Right hindlimb (tissue), 1 donor: ENCODE measurements at regions not wholly inside any gene's neighbourhood (a gene's known extent, or its start where the extent isn't known, plus 50 kb on each side); places are given as distances from the start of the nearest gene placed in this dataset.
"Not testable (repeated sequence)": the region's sequence is repeated elsewhere in the genome, so short reads cannot be mapped to it uniquely, and the experiment has no call there.

Experiments used
- DNase-seq: peaks from one replicate; pipeline ENCODE4 v3.0.0-alpha.2; 2018

DNA sequence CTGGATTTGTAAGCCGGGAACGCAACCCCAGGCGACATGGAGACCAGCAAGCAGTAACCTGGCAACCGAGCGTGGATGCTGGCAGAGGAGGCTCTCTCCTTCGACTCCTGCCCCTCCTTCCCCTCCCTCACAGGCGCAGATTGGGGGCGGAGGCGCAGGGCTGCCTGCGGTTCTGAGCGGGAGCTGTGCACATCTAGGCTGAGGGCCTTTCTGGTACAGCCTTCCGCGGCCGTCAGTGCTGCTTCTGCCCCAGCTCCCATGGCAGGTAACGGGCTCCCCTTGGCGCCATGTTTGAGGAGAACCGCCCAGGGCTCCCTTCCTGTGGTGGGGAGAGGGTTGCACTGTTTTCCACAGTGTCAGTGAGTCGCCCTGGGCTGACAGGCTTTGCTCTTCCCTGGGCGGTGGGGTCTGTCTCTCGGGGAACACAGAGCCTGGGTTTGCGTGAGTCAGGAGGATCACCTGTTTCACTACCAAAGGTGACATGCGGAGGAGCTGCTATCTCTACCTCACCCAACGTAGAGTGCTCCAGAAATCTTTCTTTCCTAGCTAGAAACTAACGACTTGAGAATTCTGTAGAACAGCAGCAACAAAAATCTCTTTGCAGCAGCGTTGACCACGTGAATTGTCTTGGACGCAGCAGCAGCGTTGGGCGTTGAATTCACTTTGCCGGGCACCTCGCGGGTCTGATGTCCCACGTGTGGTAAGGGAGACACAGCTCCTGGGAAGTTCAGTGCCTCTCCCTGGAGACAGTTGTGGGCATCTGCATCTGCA is 154.8 kb upstream of the COBL start:
- DNase-seq, result no peak

GRCh38 chr7:51467384-51468017 is 150.9 kb upstream of the COBL start:
- no peak for DNase-seq

- DNase-seq, result no peak
Observed at GRCh38 chr7:51459809-51460208, 143.2 kb upstream of the COBL start.

GRCh38 chr7:51458693-51459092 is 142.1 kb upstream of the COBL start:
- no peak for DNase-seq

DNA sequence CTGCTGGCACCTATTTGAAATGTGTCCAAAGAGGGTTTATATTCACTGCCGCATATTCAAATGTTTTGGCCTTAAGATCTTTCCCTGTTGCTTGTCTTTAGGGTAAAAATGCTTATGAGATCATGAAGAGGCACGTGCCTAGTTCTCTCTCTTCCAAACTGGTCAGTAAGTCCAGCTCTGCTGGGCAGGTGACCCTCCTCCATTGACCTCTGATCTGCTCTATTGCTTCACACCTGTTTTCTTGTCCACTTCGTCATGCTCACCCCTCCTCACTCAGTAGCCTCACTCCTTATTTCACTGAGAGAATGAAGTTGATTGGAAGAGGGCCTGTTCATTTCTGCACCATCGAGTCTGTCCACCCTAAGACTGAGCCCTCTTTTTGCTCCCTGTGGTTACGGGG is 140.5 kb upstream of the COBL start:
- no peak for DNase-seq

- DNase-seq, result no peak
Observed at GRCh38 chr7:51456431-51457060, 139.9 kb upstream of the COBL start.

DNA sequence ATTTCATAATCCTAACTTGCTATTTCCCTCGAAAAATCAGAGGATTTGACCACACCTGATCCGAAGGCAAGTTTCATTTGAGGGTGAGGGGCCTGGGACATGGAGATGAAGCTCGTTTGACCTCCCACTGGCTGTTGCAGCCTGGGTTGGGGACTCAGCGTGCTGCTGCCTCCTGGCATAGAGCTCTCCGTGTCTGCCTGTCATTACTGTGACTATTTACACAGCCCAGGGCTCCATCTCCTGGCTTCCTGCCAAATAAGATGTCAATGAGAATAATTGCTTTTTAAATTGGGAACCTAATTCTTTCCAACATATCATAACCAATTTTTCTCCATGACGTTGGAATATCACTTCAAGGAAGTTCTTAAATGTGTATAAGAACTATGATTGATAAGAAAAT is 139.3 kb upstream of the COBL start:
- no peak for DNase-seq

DNA sequence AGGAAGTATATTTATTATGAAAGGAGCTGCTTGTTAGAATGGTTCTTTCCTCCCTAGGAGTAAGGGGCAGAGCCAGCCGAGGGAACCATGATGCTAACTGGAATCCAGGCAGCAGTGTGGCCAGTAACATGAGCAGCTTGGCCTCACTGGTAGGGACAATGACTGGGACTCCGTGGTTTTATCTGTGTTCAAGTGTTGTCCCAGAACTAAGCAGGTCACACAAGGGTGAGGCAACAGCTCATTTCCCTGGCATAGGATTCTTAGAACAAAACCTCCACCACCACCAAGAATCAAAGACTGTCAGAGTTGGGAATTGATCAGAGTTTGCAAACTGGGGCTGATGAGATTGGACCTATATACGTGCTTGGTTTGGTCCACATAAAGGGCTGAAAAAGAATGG is 138.9 kb upstream of the COBL start:
- DNase-seq, result no peak

GRCh38 chr7:51455086-51455485 is 138.5 kb upstream of the COBL start:
- no peak for DNase-seq

DNA sequence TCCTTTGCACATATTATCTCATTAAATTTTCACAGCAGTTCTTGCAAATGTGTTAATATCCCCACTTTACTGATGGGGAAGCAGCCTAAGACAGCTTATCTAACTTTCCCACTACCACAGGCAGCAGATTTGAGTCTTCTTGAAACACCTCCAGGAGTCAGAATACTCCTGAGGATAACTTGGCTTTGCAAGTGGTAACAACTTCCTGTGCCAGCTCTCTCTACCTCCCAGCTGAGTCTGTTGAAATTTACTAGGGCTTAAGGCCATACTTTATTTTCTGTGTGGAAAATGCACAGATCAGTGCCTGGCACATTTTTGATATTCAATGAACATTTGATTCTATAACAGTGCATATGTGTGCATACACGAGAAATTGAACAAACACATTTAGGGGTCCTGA is 136.1 kb upstream of the COBL start:
- DNase-seq, result no peak

DNA sequence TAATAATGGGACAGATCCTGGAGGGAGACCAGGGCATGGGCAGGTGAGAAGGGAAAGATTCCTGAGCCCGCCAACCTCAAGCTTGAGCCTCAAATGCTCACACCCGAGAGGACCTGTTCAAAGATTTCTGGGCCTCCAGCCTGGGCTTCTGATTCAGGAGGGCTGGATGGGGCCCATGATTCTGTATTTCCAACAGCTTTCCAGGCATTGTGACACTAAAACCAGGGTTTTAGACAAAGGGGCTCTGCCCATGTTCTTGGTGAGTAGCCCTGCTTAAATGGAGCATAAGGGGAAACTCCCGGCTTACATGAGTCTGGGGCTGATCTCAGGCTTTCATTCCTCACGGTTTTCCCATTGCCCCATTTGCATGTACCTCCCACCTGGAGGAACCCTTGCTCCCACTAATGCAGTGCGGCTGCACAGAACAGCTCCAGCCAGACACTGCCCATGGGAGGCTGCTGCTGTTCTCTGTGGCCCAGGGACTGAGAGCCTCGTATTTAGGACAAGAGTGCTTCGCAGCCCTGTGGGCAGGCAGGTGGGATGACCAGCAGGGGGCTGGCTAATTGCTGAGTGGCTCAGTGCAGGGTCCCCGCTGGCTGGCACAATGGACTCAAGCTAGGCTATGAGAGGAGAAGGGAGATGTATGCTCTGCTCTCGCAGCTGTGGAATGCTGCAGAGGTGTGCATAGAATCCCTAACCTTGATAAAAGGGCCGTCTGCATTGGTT is 135.3 kb upstream of the COBL start:
- no peak for DNase-seq

DNA sequence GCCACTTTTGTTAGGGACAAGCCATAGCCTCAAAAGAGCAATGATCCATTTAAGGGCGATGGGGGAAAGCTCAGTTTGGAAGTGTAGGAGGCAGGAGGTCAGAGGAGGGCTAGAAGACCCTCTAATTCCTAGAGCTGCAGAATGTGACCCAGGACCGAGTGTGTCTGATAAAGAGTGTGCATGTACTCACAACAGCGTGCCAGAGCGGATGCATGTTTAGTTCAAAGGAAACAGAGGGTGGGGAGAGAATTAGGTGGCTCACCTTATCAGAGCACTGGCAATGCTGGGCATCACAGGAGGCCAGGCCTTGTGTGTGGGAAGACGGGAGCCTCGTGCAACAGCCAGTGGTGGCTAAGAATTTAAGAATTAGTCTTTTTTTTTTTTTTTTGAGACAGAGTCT is 133.9 kb upstream of the COBL start:
- no peak for DNase-seq

GRCh38 chr7:51446785-51447184 is 130.2 kb upstream of the COBL start:
- DNase-seq, result no peak

DNA sequence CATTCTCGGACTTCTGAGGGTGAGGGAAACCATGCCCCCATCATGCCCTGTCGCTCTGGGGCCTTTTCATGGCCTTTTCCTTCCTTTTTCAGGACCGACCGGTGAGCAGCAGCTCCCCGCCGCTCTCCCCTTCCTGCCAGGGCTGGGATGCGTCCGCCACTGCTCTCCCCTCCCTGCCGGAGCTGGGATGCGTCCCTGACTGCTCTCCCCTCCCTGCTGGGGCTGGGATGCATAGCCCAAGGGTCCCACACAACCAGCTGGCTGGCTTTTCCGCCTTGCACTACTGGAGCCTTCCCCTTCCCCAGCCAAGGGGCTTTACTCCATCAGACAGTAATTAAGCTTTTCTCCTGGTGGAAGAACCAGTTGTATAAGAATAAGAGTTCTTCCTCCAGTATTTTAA is 129.7 kb upstream of the COBL start:
- DNase-seq, result no peak

DNA sequence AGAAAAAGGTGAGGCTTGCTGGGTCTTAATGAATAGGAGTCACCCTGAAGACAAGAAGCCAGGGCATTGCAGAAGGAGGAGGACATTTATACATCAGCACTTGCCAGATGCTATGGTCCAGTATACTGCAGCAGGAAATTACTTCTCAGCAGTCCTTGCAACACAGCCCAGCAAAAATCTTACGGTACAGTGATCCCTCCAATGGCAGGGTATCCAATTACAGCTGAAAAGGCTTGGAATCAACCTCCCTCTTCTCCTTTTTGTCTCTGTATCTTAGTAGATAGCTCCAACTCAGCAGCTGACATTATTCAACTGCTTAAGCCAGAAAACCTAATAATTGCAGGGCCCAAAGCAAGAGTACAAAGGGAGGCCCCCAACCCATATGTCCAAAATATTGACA is 128.3 kb upstream of the COBL start:
- DNase-seq, result no peak

- DNase-seq, result no peak
Observed at GRCh38 chr7:51430480-51431086, 114.0 kb upstream of the COBL start.

- no peak for DNase-seq
Observed at GRCh38 chr7:51428217-51428887, 111.7 kb upstream of the COBL start.

- DNase-seq, result no peak
Observed at GRCh38 chr7:51426163-51426562, 109.6 kb upstream of the COBL start.

DNA sequence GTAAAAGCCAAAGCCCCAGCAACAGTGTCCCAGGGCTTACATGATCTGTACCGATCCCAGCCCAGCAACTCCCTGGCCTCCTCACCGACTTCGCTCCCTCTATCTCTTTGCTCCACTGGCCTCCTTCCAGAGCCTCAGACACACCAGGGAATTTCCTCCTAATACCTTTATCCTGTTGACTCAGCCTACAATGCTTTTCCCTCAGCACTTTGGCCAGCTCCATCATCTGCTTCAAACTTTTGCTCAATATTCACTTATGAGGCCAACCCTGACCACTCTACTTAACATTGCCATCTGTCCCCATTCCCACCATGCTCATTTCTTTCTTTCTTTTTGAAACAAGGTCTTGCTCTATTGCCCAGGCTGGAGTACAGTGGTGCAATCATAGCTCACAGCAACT is 93.3 kb upstream of the COBL start:
- DNase-seq, result not testable (repeated sequence)

DNA sequence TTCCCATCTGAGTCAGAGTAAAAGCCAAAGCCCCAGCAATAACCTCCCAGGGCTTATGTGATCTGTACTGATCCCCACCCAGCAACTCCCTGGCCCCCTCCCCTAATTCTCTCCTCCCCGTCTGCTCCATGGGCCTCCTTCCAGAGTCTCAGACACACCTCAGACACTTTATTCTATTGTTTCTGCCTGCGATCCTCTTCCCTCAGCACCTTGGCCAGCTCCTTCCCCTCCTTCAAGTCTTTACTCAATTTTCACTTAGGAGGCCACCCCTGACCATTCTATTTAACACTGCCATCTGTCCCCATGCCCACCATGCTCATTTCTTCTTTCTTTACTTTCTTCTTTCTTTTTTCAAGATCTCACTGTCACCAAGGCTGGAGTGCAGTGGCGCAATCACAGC is 81.0 kb upstream of the COBL start:
- not testable (repeated sequence) for DNase-seq

GRCh38 chr7:51393003-51393402 is 76.4 kb upstream of the COBL start:
- DNase-seq, result not testable (repeated sequence)

DNA sequence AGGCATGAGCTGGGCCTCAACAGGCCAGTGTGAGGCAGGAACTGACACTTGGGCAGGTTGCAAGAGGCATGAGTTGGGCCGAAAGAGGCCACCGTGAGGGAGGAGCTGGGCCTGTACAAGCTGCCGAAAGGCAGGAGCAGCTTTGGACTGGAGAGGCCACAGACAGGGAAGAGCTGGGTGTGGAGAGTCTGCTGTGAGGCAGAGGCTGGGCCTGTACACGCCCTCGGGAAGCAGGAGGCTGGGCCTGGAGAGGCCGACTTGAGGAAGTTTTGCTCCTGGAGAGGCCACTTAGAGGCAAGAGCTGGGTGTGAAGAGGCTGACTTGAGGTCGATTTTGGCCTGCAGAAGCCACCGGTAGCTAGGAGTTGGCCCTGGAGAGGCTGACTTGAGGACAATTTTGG is 73.3 kb upstream of the COBL start:
- not testable (repeated sequence) for DNase-seq
